ENCODE measurements at regions not wholly inside any gene's neighbourhood (a gene's known extent, or its start where the extent isn't known, plus 50 kb on each side); places are given as distances from the start of the nearest gene placed in this dataset.

GRCh38 chr2:66897691-66898150 is 462.8 kb downstream of the MEIS1 start:
- no peak for TF ChIP-seq CTCF (IDR thresholded peaks at IDR 0.05; ENCODE audit: extremely low read depth in 1 of 2, insufficient read depth in 1 of 2, low read depth in 1 of 2, low read length in 2 of 2)
- no peak for TF ChIP-seq JUN (IDR thresholded peaks at IDR 0.05; ENCODE audit: borderline replicate concordance, insufficient read depth, insufficient read length, low read depth)
- no peak for TF ChIP-seq POLR2A (IDR thresholded peaks at IDR 0.05; ENCODE audit: low read depth, low read length)
- no peak for TF ChIP-seq POLR2AphosphoS5 (IDR thresholded peaks at IDR 0.05; ENCODE audit: insufficient read depth, low read depth, low read length)
- TF ChIP-seq EZH2 (IDR thresholded peaks at IDR 0.05; ENCODE audit: borderline replicate concordance, low read depth, low read length, severe bottlenecking), result no peak
- TF ChIP-seq MYC (IDR thresholded peaks at IDR 0.05; ENCODE audit: low read depth, low read length), result no peak
- no peak for TF ChIP-seq GATA2 (IDR thresholded peaks at IDR 0.05; ENCODE audit: insufficient read depth, insufficient read length, low read depth, low read length)
- no peak for TF ChIP-seq FOS (IDR thresholded peaks at IDR 0.05; ENCODE audit: borderline replicate concordance, insufficient read depth, low read length)

Data from endothelial cell of umbilical vein (primary cell).